ENCODE measurements at regions not wholly inside any gene's neighbourhood (a gene's known extent, or its start where the extent isn't known, plus 50 kb on each side); places are given as distances from the start of the nearest gene placed in this dataset.

DNA sequence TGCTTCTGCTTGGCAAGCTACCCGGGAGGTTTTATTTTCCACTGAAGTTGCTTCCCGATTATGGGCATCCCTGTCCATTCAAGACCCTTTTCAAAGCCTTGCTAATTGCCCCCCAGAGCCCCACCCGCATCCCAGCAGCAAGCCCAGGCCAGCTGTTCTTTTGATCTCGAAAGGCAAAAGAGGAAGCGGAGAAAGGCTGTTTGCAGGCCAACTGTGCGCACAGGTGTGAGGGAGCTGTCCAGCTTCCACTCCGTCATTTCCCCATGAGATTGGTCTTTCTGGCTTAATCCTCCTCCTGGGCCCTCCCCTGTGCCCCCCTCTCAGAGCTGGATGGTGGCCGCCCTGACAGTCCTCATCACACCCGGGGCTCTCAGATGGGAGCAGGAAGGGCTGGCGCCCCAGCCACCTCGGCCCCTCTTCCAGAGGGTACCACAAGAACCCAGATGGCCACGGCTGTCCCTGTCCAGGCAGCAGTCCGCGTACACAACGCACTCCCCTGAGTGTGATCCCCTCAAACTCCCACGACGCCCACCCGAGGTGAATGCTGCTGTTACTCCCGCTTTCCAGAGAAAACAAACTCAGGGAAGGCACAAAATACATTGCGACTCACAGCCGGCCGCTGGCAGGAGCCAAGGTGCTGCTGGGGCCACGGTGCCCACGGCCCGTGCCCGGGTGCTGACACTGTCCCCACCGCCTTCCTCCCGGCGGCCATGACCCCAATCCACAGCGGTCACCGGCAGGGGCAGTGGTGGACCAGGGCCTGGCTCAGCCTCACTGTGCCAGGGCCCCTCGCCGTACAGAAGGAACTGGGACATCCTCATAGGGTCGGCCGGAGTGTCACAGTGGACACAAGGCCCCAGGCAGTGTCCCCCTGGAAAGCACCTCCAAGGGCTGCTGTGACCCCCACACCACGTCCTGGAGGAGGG, 121.9 kb downstream of the CRYAA start:
- no peak overlapping the region for H3K27ac ChIP-seq
- H3K27me3 ChIP-seq, result no peaks in the 10 kb centered on the region
- WGBS, 2 donors, result 72% methylated on average over 24 to 34 of the region's 36 CpGs
- H3K9me3 ChIP-seq, result peaks cover 0 to 27% (median 0%) of the 10 kb centered on the region in 4 donors
- no peak for TF ChIP-seq EP300 (IDR thresholded peaks at IDR 0.05)
- H3K4me1 ChIP-seq, result peaks cover 0 to 13% (median 2%) of the 10 kb centered on the region in 4 donors
- DNase-seq (ENCODE audit: low spot score in 2 of 2), result no peak
- no peak overlapping the region for H3K4me3 ChIP-seq
- no peaks in the 10 kb centered on the region for H3K36me3 ChIP-seq

DNA sequence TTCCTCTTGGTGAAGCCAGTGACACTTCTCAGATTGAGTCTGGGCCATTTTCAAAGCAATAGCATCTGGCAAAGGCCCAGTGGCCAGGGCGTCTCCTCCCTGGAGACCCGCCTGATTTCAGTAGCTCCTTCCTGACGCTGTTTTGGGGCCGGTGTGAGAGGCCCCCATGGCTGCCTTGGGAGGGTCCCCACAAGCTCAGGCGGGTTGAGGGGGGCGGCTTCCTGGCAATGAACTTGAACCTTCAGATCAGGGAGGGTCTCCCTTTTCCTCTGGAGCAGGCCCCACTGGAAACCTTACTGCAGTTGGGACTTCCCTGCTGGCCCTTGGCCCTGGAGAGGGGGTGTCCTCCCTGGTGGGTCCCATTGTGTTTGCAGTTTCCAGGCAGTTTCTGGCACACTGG, 121.2 kb downstream of the CRYAA start:
- H3K36me3 ChIP-seq, result no peaks in the 10 kb centered on the region
- no peak overlapping the region for H3K4me3 ChIP-seq

GRCh38 chr21:43289442-43289841, 120.6 kb downstream of the CRYAA start:
- Histone ChIP-seq H3K4me1 (peaks cover 0 to 13% (median 2%) of the 10 kb centered on the region in 4 donors), H3K9me3 (peaks cover 0 to 16% (median 0%) of the 10 kb centered on the region in 4 donors), H3K27me3 (no peaks in the 10 kb centered on the region), H3K4me3 (no peak overlapping the region), H3K27ac (no peak overlapping the region), H3K36me3 (no peaks in the 10 kb centered on the region)
- WGBS, 2 donors, result 88 to 95% methylated on average over 2 of the region's 2 CpGs
- no peak for DNase-seq (ENCODE audit: low spot score in 2 of 2)
- TF ChIP-seq CTCF (IDR thresholded peaks at IDR 0.05) (no peak), POLR2A (IDR thresholded peaks at IDR 0.05) (no peak), EP300 (IDR thresholded peaks at IDR 0.05) (no peak)

More for the DNA sequence above, 121.2 kb downstream of the CRYAA start:
- Histone ChIP-seq H3K9me3 (peaks cover 0 to 20% (median 0%) of the 10 kb centered on the region in 4 donors), H3K4me1 (peaks cover 0 to 13% (median 2%) of the 10 kb centered on the region in 4 donors), H3K27me3 (no peaks in the 10 kb centered on the region), H3K27ac (no peak overlapping the region)
- TF ChIP-seq EP300 (IDR thresholded peaks at IDR 0.05) (no peak), CTCF (IDR thresholded peaks at IDR 0.05) (no peak), POLR2A (IDR thresholded peaks at IDR 0.05) (no peak)
- WGBS, 2 donors, result 81 to 83% methylated on average over 5 to 6 of the region's 6 CpGs
- no peak for DNase-seq (ENCODE audit: low spot score in 2 of 2)

DNA sequence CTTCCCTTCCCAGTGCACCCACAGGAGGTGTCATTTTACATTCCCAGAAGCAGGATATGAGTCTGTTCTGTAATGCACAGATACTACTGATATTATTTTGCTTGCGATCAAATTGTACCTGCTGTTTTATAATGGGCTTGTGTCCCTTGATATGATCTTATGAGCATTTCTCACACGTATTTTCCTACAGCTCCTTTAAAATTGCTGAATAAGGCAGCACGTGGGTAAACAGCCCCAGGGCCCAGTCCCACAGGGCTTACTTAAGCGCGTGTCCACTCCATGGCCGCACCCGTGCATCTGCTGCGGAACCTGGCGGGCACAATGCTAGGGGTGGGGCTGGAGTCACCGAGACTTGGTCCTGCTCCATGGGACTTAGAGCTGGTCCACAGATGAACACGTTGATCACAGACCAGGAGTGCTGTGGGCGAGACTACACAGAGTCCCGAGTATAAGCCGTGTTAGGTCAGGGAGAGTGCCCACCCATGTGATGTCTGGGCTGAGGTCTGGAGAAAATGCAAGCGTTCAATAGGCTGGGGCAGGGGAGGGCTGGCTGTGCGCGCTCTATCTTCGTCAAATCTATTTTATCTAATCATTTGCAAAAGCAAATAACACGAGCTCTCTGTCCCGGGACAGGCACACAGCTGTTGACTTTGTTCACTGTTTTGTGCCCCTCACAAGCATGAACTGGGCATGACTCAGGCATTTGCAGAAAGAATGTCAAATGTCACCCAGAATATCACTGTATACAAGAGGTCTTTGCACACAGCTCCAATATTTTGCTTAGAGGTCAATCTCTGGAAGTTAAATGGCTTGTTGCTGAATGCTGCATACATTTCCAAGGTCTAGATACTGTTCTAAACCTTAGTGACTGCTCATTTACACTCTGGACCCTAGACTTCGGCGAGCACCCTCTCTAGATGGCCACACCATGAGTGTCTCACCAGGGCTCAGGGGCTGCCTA, 119.3 kb downstream of the CRYAA start:
- Histone ChIP-seq H3K4me3 (no peak overlapping the region), H3K27me3 (no peaks in the 10 kb centered on the region), H3K27ac (peak overlapping the region in 1 of 4 donors; percentile 29), H3K9me3 (peaks cover 0 to 16% (median 0%) of the 10 kb centered on the region in 4 donors), H3K36me3 (no peaks in the 10 kb centered on the region), H3K4me1 (peaks cover 0 to 13% (median 2%) of the 10 kb centered on the region in 4 donors)
- DNase-seq (ENCODE audit: low spot score in 2 of 2), result no peak
- WGBS, 2 donors, result 47 to 55% methylated on average over 22 of the region's 22 CpGs
- TF ChIP-seq EP300 (IDR thresholded peaks at IDR 0.05) (peak in 1 of 2 donors; percentile 10), CTCF (IDR thresholded peaks at IDR 0.05) (no peak), POLR2A (IDR thresholded peaks at IDR 0.05) (no peak)

DNA sequence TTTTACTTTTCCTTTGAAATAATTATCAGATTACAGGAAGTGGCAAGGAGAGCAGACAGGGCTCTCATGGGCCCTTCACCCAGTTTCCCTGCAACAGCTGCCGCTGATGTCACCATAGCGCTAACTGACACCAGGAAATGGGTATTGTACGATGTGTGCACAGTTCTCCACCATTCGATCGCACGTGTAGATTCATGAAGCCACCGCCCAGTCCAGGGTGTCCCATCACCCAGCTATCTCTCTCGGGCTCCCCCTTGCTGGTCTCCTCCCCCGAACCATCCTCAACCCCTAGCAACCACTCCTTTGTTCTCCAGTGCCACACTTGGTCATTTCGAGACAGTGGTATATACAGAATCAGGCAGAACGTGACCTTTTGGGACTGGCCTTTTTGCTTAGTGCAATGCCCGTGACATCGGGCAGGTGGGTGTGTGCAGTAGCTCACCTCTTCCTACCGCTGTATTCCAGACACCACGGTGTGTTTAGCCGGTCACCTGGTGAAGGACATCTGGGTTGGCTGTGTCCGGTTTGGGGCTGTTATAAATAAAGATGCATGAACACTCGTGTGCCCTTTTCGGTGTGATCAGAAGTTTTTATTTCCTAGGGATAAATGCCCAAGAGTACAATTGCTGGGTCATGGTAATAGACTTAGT, 118.4 kb downstream of the CRYAA start:
- no peak for TF ChIP-seq POLR2A (IDR thresholded peaks at IDR 0.05)
- TF ChIP-seq CTCF (IDR thresholded peaks at IDR 0.05), result no peak
- TF ChIP-seq EP300 (IDR thresholded peaks at IDR 0.05), result no peak
- WGBS, 2 donors, result 83 to 84% methylated on average over 19 of the region's 19 CpGs
- Histone ChIP-seq H3K27ac (no peak overlapping the region), H3K36me3 (no peaks in the 10 kb centered on the region), H3K27me3 (no peaks in the 10 kb centered on the region), H3K9me3 (peaks cover 0 to 16% (median 0%) of the 10 kb centered on the region in 4 donors), H3K4me3 (no peak overlapping the region), H3K4me1 (peaks cover 0 to 13% (median 2%) of the 10 kb centered on the region in 4 donors)
- no peak for DNase-seq (ENCODE audit: low spot score in 2 of 2)
